H1 (cell line): ENCODE measurements at regions not wholly inside any gene's neighbourhood (a gene's known extent, or its start where the extent isn't known, plus 50 kb on each side); places are given as distances from the start of the nearest gene placed in this dataset.

Source experiments
- CTCF ChIA-PET: fragments of 300-600 bp; sonication (Branson Sonifier 250); formaldehyde crosslinking; loops from one replicate; lab custom pipeline; 2021; ENCODE audit not compliant: partially characterized antibody; lab: Charles Lee
- POLR2A ChIA-PET: fragments of 300-600 bp; sonication (Branson Sonifier 250); formaldehyde crosslinking; loops from one replicate; lab custom pipeline; 2021; ENCODE audit warnings: inconsistent platforms; ENCODE audit not compliant: partially characterized antibody; lab: Charles Lee
- DNase-seq, 2 experiments: peaks; one replicate each; pipeline versions ENCODE4 v3.0.0 to v3.0.0-alpha.2; 2010 to 2022; ENCODE audit warnings: low spot score in 2 of 2, low read depth in 1 of 2, mixed read lengths in 1 of 2
- FAIRE-seq: peaks from 2 replicates; lab custom pipeline; 2011; peaks lifted over from hg19 to GRCh38; lab: Jason Lieb, UNC
- H2AFZ ChIP-seq: 2 replicates; pipeline ENCODE4 v1.8.1; 2012; ENCODE audit warnings: low read length, inconsistent platforms
- H2AK5ac ChIP-seq: 2 replicates; pipeline ENCODE4 v1.6.1; 2013; ENCODE audit warnings: low read depth, low read length
- H2BK120ac ChIP-seq: replicated peaks from 2 replicates; pipeline ENCODE3; 2013; ENCODE audit warnings: low read depth, low read length, inconsistent platforms
- H2BK12ac ChIP-seq: 2 replicates; pipeline ENCODE4 v1.6.1; 2013; ENCODE audit warnings: low read depth, low read length
- H2BK15ac ChIP-seq: 2 replicates; pipeline ENCODE4 v1.6.1; 2013; ENCODE audit warnings: low read length
- H2BK20ac ChIP-seq: 2 replicates; pipeline ENCODE4 v1.6.1; 2013; ENCODE audit warnings: low read length
- H2BK5ac ChIP-seq: 2 replicates; pipeline ENCODE4 v1.6.1; 2013; ENCODE audit warnings: low read depth, low read length
- H3K14ac ChIP-seq: 2 replicates; pipeline ENCODE4 v1.6.1; 2013; ENCODE audit warnings: inconsistent platforms; ENCODE audit not compliant: insufficient read length
- H3K18ac ChIP-seq: 2 replicates; pipeline ENCODE4 v1.6.1; 2013; ENCODE audit warnings: low read length; ENCODE audit errors: extremely low read depth
- H3K23ac ChIP-seq: 2 replicates; pipeline ENCODE4 v1.6.1; 2013; ENCODE audit warnings: inconsistent platforms; ENCODE audit not compliant: insufficient read length
- H3K23me2 ChIP-seq: 2 replicates; pipeline ENCODE4 v1.6.1; 2013; ENCODE audit warnings: low read depth, low read length
- H3K27ac ChIP-seq: 2 replicates; pipeline ENCODE4 v1.6.1; 2011; ENCODE audit warnings: low read depth, low read length, inconsistent platforms
- H3K27me3 ChIP-seq, 4 experiments: replicated peaks in 1 of 4; 1 replicate in 1 of 4; 2 replicates in 3 of 4; pipeline versions ENCODE4 v1.6.1 to v1.8.1; 2011 to 2013; ENCODE audit warnings: low read length in 3 of 4, mild to moderate bottlenecking in 3 of 4, inconsistent platforms in 2 of 4, mixed read lengths in 2 of 4, moderate library complexity in 1 of 4; ENCODE audit not compliant: control insufficient read depth in 3 of 4, insufficient read depth in 3 of 4; ENCODE audit errors: extremely low read depth in 1 of 4
- H3K36me3 ChIP-seq, 4 experiments: 2 replicates each; pipeline versions ENCODE4 v1.6.1 to v1.8.1; 2011 to 2013; ENCODE audit warnings: mild to moderate bottlenecking in 4 of 4, low read length in 3 of 4, moderate library complexity in 2 of 4, control low read depth in 1 of 4, inconsistent platforms in 1 of 4; ENCODE audit not compliant: insufficient read depth in 4 of 4, control insufficient read depth in 2 of 4
- H3K4ac ChIP-seq: replicated peaks from 2 replicates; pipeline ENCODE3; 2013; ENCODE audit warnings: low read length, low read depth, mixed read lengths, inconsistent platforms; ENCODE audit not compliant: insufficient read length
- H3K4me1 ChIP-seq, 4 experiments: replicated peaks in 1 of 4; 1 replicate in 1 of 4; 2 replicates in 3 of 4; pipeline versions ENCODE4 v1.6.1 to v1.8.1; 2011 to 2013; ENCODE audit warnings: low read length in 3 of 4, inconsistent platforms in 2 of 4, mixed read lengths in 1 of 4; ENCODE audit not compliant: insufficient read depth in 4 of 4, control insufficient read depth in 3 of 4
- H3K4me2 ChIP-seq, 2 experiments: 2 replicates each; pipeline versions ENCODE4 v1.6.1 to v1.8.1; 2011 to 2013; ENCODE audit warnings: low read depth in 2 of 2, low read length in 2 of 2, control low read depth in 1 of 2, inconsistent platforms in 1 of 2, mild to moderate bottlenecking in 1 of 2; ENCODE audit not compliant: insufficient read depth in 1 of 2
- H3K4me3 ChIP-seq, 4 experiments: fragments of 200-600, 300-600 bp in 1 of 4; sonication (generic), shearing (Covaris generic), sonication (Bioruptor Twin) in 1 of 4; 2 replicates each; pipeline versions ENCODE4 v1.5.1 to v1.8.1; 2011 to 2016; ENCODE audit warnings: low read length in 4 of 4, low read depth in 3 of 4, control low read depth in 2 of 4, inconsistent platforms in 2 of 4, mild to moderate bottlenecking in 2 of 4, mixed read lengths in 1 of 4, moderate library complexity in 1 of 4; ENCODE audit not compliant: insufficient read depth in 2 of 4; ENCODE audit errors: extremely low read depth in 1 of 4
- H3K56ac ChIP-seq: replicated peaks from 2 replicates; pipeline ENCODE3; 2013; ENCODE audit warnings: low read depth, mild to moderate bottlenecking, mixed read lengths, low read length, inconsistent platforms; ENCODE audit not compliant: insufficient read length
- H3K79me1 ChIP-seq: 2 replicates; pipeline ENCODE4 v1.6.1; 2013; ENCODE audit warnings: low read depth, low read length, control low read depth
- H3K79me2 ChIP-seq, 2 experiments: 2 replicates each; pipeline versions ENCODE4 v1.6.1 to v1.8.1; 2012 to 2013; ENCODE audit warnings: low read length in 2 of 2, mild to moderate bottlenecking in 2 of 2, inconsistent platforms in 1 of 2; ENCODE audit not compliant: insufficient read depth in 2 of 2, control insufficient read depth in 1 of 2
- H3K9ac ChIP-seq, 4 experiments: replicated peaks in 1 of 4; 1 replicate in 1 of 4; 2 replicates in 3 of 4; pipeline versions ENCODE4 v1.6.1 to v1.8.1; 2011 to 2013; ENCODE audit warnings: low read depth in 3 of 4, low read length in 3 of 4, control low read depth in 2 of 4, mild to moderate bottlenecking in 2 of 4, moderate library complexity in 2 of 4, inconsistent platforms in 1 of 4; ENCODE audit errors: extremely low read depth in 1 of 4
- H3K9me3 ChIP-seq, 2 experiments: 2 replicates each; pipeline versions ENCODE4 v1.6.1 to v1.8.1; 2012 to 2013; ENCODE audit warnings: mild to moderate bottlenecking in 2 of 2, moderate library complexity in 2 of 2, control low read depth in 1 of 2, inconsistent platforms in 1 of 2, low read depth in 1 of 2, low read length in 1 of 2, mixed read lengths in 1 of 2; ENCODE audit not compliant: insufficient read depth in 2 of 2
- H4K20me1 ChIP-seq, 2 experiments: replicated peaks in 1 of 2; 2 replicates each; pipeline versions ENCODE3 to v1.8.1; 2011 to 2013; ENCODE audit warnings: inconsistent platforms in 2 of 2, low read length in 2 of 2, mild to moderate bottlenecking in 1 of 2; ENCODE audit not compliant: insufficient read depth in 2 of 2, control insufficient read depth in 1 of 2
- H4K5ac ChIP-seq: 2 replicates; pipeline ENCODE4 v1.6.1; 2013; ENCODE audit warnings: low read length, low read depth, mixed read lengths, inconsistent platforms; ENCODE audit not compliant: insufficient read length
- H4K8ac ChIP-seq: 2 replicates; pipeline ENCODE4 v1.8.0; 2013; ENCODE audit warnings: mild to moderate bottlenecking, moderate library complexity, low read length, inconsistent platforms; ENCODE audit not compliant: insufficient read depth; ENCODE audit errors: extremely low read depth
- H4K91ac ChIP-seq: replicated peaks from 2 replicates; pipeline ENCODE3; 2013; ENCODE audit warnings: low read length, mixed read lengths, inconsistent platforms; ENCODE audit not compliant: insufficient read length
- BACH1 ChIP-seq: IDR thresholded peaks from 2 replicates; pipeline ENCODE4 v1.6.1; 2012; ENCODE audit warnings: low read length, improper control_type of control experiment
- CBX8 ChIP-seq: fragments of 300-800, 300-1000 bp; sonication (generic); IDR thresholded peaks from 2 replicates; pipeline ENCODE4 v1.7.1; 2016; ENCODE audit warnings: low read depth, low read length, borderline replicate concordance
- KDM1A ChIP-seq: fragments of 200-600, 300-600 bp; sonication (generic); IDR thresholded peaks from 2 replicates; pipeline ENCODE4 v1.7.1; 2016; ENCODE audit warnings: mild to moderate bottlenecking, low read length, borderline replicate concordance
- MAX ChIP-seq: IDR thresholded peaks from 2 replicates; pipeline ENCODE4 v1.6.1; 2012; ENCODE audit warnings: inconsistent platforms
- NRF1 ChIP-seq: IDR thresholded peaks from 2 replicates; pipeline ENCODE4 v1.6.1; 2011; ENCODE audit warnings: mild to moderate bottlenecking, low read depth, low read length, improper control_type of control experiment
- SUZ12 ChIP-seq: fragments of 200-600 bp; sonication (generic); IDR thresholded peaks from 2 replicates; pipeline ENCODE4 v1.6.1; 2012; ENCODE audit warnings: mild to moderate bottlenecking, inconsistent platforms, low read length, moderate library complexity, mixed read lengths
- WGBS, 2 experiments: shearing (Covaris generic) in 1 of 2; methylation state at CpG; one replicate each; pipeline versions ENCODE4 v1.1.6 to v1.1.7; 2013 to 2015; ENCODE audit warnings: low lambda C conversion rate in 2 of 2, mixed read lengths in 2 of 2, inconsistent platforms in 1 of 2, low coverage in 1 of 2, missing lambda C conversion rate in 1 of 2; ENCODE audit not compliant: insufficient replicate concordance in 2 of 2, insufficient coverage in 1 of 2, insufficient read length in 1 of 2; ENCODE audit errors: extremely low coverage in 1 of 2, missing lambda C conversion rate in 1 of 2; 5-methylcytosine and 5-hydroxymethylcytosine counted together

GRCh38 chr2:126372406-126372805 lies 283.6 kb upstream of the GYPC start:
- no peaks in the 10 kb centered on the region for H3K36me3 ChIP-seq
- H3K18ac ChIP-seq, result no peak overlapping the region
- no peak for TF ChIP-seq SUZ12
- TF ChIP-seq CBX8, result no peak
- TF ChIP-seq NRF1, result no peak
- TF ChIP-seq BACH1, result no peak
- no peak for TF ChIP-seq MAX
- TF ChIP-seq KDM1A, result no peak
- H3K23me2 ChIP-seq, result no peaks in the 10 kb centered on the region
- H4K20me1 ChIP-seq, result no peaks in the 10 kb centered on the region
- H3K56ac ChIP-seq, result no peak overlapping the region
- H3K27ac ChIP-seq, result no peak overlapping the region
- POLR2A ChIA-PET, result no interaction called here
- no peak overlapping the region for H4K91ac ChIP-seq
- H3K27me3 ChIP-seq, result no peaks in the 10 kb centered on the region
- H3K23ac ChIP-seq, result no peak overlapping the region
- H3K4ac ChIP-seq, result no peak overlapping the region
- no peaks in the 10 kb centered on the region for H3K79me2 ChIP-seq
- H2BK120ac ChIP-seq, result no peak overlapping the region
- H2BK20ac ChIP-seq, result no peak overlapping the region
- H4K8ac ChIP-seq, result no peak overlapping the region
- no peak overlapping the region for H2BK12ac ChIP-seq
- H2AFZ ChIP-seq, result no peak overlapping the region
- H3K4me2 ChIP-seq, result no peak overlapping the region
- no peak for FAIRE-seq
- no peak overlapping the region for H3K14ac ChIP-seq
- WGBS, 2 experiments, result 87% methylated on average over 4 of the region's 4 CpGs; no CpG with 5 or more reads in 1 of the 2 experiments
- peaks cover 0 to 6% (median 1%) of the 10 kb centered on the region in 4 experiments; a peak in 3 of 7 replicates for H3K4me1 ChIP-seq
- CTCF ChIA-PET, result no interaction called here
- H3K79me1 ChIP-seq, result no peaks in the 10 kb centered on the region
- no peak overlapping the region for H2BK15ac ChIP-seq
- no peak overlapping the region for H2BK5ac ChIP-seq
- no peak overlapping the region for H3K4me3 ChIP-seq
- no peak overlapping the region for H4K5ac ChIP-seq
- H3K9me3 ChIP-seq, result no peaks in the 10 kb centered on the region
- no peak for DNase-seq
- no peak overlapping the region for H2AK5ac ChIP-seq
- no peak overlapping the region for H3K9ac ChIP-seq
